Transverse colon (tissue), 4 donors: ENCODE measurements at regions not wholly inside any gene's neighbourhood (a gene's known extent, or its start where the extent isn't known, plus 50 kb on each side); places are given as distances from the start of the nearest gene placed in this dataset.

ENCODE experiments used
- EP300 ChIP-seq: sonication (generic); formaldehyde crosslinking; IDR thresholded peaks from one replicate; pipeline ENCODE4 v1.6.1; 2017; ENCODE audit warnings: antibody characterized with exemption, low read depth
- POLR2A ChIP-seq: fragments of 450-650 bp; IDR thresholded peaks from one replicate; pipeline ENCODE4 v1.6.1; 2016; ENCODE audit warnings: antibody characterized with exemption, mild to moderate bottlenecking, moderate library complexity
- POLR2AphosphoS5 ChIP-seq, 3 donors: sonication (generic); formaldehyde crosslinking; IDR thresholded peaks; one replicate each; pipeline ENCODE4 v1.6.1; 2016; ENCODE audit warnings: antibody characterized with exemption in 3 of 3
- TF ChIP-seq, protein P1 (sequence below), 5 experiments: fragments of 200-600 bp in 3 of 5; fragments of 450-650 bp in 2 of 5; sonication (generic) in 3 of 5; IDR thresholded peaks; 1 replicate in 2 of 5; 2 replicates in 3 of 5; pipeline ENCODE4 v1.5.1; 2016 to 2017; ENCODE audit warnings: antibody characterized with exemption in 5 of 5, inconsistent platforms in 3 of 5, mild to moderate bottlenecking in 2 of 5, moderate library complexity in 1 of 5

DNA sequence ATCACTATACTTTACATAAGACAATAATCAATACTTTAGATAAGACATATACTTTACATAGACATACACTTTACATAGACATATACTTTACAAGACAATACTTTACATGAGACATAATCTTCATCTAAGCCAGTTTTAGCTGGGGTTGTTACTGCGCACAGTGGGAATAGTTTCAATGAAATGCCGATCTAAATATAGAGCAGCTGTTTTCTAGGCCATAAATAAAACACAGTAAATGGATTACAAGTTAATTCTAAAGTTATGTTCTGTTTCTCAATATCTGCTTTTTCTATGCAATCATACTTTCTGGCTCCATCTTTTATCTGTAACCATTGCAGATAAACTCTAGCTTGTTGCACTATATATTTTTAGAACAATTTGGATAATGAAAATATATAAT, 1470.6 kb upstream of the PABPC4L start:
- TF ChIP-seq, protein P1, sequence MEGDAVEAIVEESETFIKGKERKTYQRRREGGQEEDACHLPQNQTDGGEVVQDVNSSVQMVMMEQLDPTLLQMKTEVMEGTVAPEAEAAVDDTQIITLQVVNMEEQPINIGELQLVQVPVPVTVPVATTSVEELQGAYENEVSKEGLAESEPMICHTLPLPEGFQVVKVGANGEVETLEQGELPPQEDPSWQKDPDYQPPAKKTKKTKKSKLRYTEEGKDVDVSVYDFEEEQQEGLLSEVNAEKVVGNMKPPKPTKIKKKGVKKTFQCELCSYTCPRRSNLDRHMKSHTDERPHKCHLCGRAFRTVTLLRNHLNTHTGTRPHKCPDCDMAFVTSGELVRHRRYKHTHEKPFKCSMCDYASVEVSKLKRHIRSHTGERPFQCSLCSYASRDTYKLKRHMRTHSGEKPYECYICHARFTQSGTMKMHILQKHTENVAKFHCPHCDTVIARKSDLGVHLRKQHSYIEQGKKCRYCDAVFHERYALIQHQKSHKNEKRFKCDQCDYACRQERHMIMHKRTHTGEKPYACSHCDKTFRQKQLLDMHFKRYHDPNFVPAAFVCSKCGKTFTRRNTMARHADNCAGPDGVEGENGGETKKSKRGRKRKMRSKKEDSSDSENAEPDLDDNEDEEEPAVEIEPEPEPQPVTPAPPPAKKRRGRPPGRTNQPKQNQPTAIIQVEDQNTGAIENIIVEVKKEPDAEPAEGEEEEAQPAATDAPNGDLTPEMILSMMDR (IDR thresholded peaks at IDR 0.05): no peak
- TF ChIP-seq EP300 (no peak), POLR2A (no peak), POLR2AphosphoS5 (IDR thresholded peaks at IDR 0.05) (no peak)
